Fibroblast of lung (primary cell): ENCODE measurements at regions not wholly inside any gene's neighbourhood (a gene's known extent, or its start where the extent isn't known, plus 50 kb on each side); places are given as distances from the start of the nearest gene placed in this dataset.

Experiments used
- DNase-seq, 2 donors: peaks; one replicate each; pipeline versions ENCODE4 v3.0.0 to v3.0.0-alpha.2; 2010; ENCODE audit warnings: low read depth in 2 of 2
- H2AFZ ChIP-seq: 2 replicates; pipeline ENCODE4 v1.5.1; 2012; ENCODE audit warnings: low read length, control low read depth, inconsistent platforms
- H3K27ac ChIP-seq: 2 replicates; pipeline ENCODE4 v1.5.1; 2011; ENCODE audit warnings: low read length, control low read depth; ENCODE audit not compliant: insufficient read depth
- H3K27me3 ChIP-seq: 2 replicates; pipeline ENCODE4 v1.5.1; 2011; ENCODE audit warnings: mild to moderate bottlenecking, low read length; ENCODE audit not compliant: control insufficient read depth, insufficient read depth
- H3K36me3 ChIP-seq: 2 replicates; pipeline ENCODE4 v1.5.1; 2011; ENCODE audit warnings: low read length; ENCODE audit not compliant: control insufficient read depth, insufficient read depth
- H3K4me1 ChIP-seq: 2 replicates; pipeline ENCODE4 v1.5.1; 2011; ENCODE audit warnings: low read length; ENCODE audit not compliant: control insufficient read depth, insufficient read depth; ENCODE audit errors: extremely low read depth
- H3K4me2 ChIP-seq: 2 replicates; pipeline ENCODE4 v1.5.1; 2011; ENCODE audit warnings: low read length, control low read depth; ENCODE audit not compliant: insufficient read depth; ENCODE audit errors: extremely low read depth
- H3K4me3 ChIP-seq, 4 experiments: fragments of 200-600 bp in 1 of 4; sonication (generic) in 1 of 4; replicated peaks in 1 of 4; 2 replicates each; pipeline ENCODE4 v1.5.1; 2011 to 2016; ENCODE audit warnings: low read length in 4 of 4, low read depth in 3 of 4, mild to moderate bottlenecking in 3 of 4, control low read depth in 2 of 4, inconsistent platforms in 1 of 4, mixed read lengths in 1 of 4; ENCODE audit not compliant: insufficient read depth in 1 of 4; ENCODE audit errors: control extremely low read depth in 1 of 4
- H3K79me2 ChIP-seq: 2 replicates; pipeline ENCODE4 v1.5.1; 2012; ENCODE audit warnings: mild to moderate bottlenecking, low read length, inconsistent platforms; ENCODE audit not compliant: control insufficient read depth, insufficient read depth
- H3K9ac ChIP-seq: 2 replicates; pipeline ENCODE4 v1.5.1; 2011; ENCODE audit warnings: mild to moderate bottlenecking, low read length, control low read depth; ENCODE audit not compliant: insufficient read depth
- H3K9me3 ChIP-seq: 2 replicates; pipeline ENCODE4 v1.5.1; 2012; ENCODE audit warnings: low read depth, low read length; ENCODE audit not compliant: control insufficient read depth, insufficient read depth
- H4K20me1 ChIP-seq: 2 replicates; pipeline ENCODE4 v1.5.1; 2011; ENCODE audit warnings: low read length; ENCODE audit not compliant: control insufficient read depth, insufficient read depth; ENCODE audit errors: extremely low read depth
- EZH2 ChIP-seq: IDR thresholded peaks from 2 replicates; pipeline ENCODE4 v1.5.1; 2012; ENCODE audit warnings: low read length, control low read depth, mild to moderate bottlenecking; ENCODE audit errors: missing control alignments
- TF ChIP-seq, protein P1 (sequence below), 2 donors: IDR thresholded peaks in 1 of 2; conservative IDR thresholded peaks in 1 of 2; 1 replicate in 1 of 2; 2 replicates in 1 of 2; pipeline ENCODE4 v1.5.1; 2011 to 2012; ENCODE audit warnings: low read length in 2 of 2, control low read depth in 1 of 2, inconsistent platforms in 1 of 2, low read depth in 1 of 2, mild to moderate bottlenecking in 1 of 2

DNA sequence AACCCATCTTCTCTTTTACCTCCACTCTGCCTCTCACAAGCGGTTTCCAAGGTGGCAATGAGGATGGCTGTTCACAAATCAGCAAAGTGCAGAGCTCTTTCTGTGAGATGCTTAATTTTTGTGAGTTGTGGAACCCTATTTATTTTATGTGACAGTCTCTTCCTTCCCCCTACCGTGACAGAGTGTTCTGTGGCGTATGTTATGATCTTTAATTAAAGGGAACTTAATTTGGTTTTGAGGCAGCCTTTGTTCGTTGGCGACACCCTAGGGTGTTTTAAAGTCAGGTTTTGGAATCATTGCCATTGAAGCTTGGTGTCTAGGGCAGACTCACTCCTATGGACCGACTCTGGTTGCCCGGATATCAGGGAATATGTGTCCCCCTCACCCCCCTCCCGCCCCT, 83.3 kb upstream of the IRX3 start:
- TF ChIP-seq EZH2, result no peak
- TF ChIP-seq, protein P1, sequence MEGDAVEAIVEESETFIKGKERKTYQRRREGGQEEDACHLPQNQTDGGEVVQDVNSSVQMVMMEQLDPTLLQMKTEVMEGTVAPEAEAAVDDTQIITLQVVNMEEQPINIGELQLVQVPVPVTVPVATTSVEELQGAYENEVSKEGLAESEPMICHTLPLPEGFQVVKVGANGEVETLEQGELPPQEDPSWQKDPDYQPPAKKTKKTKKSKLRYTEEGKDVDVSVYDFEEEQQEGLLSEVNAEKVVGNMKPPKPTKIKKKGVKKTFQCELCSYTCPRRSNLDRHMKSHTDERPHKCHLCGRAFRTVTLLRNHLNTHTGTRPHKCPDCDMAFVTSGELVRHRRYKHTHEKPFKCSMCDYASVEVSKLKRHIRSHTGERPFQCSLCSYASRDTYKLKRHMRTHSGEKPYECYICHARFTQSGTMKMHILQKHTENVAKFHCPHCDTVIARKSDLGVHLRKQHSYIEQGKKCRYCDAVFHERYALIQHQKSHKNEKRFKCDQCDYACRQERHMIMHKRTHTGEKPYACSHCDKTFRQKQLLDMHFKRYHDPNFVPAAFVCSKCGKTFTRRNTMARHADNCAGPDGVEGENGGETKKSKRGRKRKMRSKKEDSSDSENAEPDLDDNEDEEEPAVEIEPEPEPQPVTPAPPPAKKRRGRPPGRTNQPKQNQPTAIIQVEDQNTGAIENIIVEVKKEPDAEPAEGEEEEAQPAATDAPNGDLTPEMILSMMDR (conservative IDR thresholded peaks at IDR 0.05 in 1 of 2, IDR thresholded peaks at IDR 0.05 in 1 of 2; ENCODE audit: low read depth in 1 of 2, low read length in 2 of 2), result no peak
- Histone ChIP-seq H3K4me1 (no peaks in the 10 kb centered on the region), H3K27me3 (peaks cover 2% of the 10 kb centered on the region), H3K9me3 (no peaks in the 10 kb centered on the region), H2AFZ (no peak overlapping the region), H3K9ac (no peak overlapping the region), H3K4me3 (no peak overlapping the region), H3K79me2 (no peaks in the 10 kb centered on the region), H3K36me3 (no peaks in the 10 kb centered on the region), H3K27ac (no peak overlapping the region), H3K4me2 (no peak overlapping the region), H4K20me1 (no peaks in the 10 kb centered on the region)
- DNase-seq, result no peak

DNA sequence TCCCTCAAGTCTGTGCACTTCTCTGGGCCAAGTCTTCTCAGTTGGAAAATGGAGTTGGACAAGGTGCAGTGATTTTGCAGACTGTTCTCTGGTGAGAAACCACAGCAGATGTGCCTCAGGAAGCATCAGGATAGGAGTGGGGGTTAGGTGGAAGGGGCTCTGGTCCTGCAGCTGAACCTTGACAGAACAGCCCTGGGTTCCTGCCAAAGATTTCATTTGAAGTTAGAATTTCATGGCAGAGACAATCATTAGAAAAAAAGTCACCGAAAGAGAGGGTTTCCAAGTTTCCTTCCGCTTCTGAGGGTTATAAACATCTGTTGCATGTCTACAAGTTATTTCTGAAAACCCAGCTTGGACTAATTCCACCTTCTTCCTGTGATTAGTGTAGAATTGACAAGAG, 80.4 kb upstream of the IRX3 start:
- Histone ChIP-seq H3K4me2 (no peak overlapping the region), H3K27me3 (peaks cover 10% of the 10 kb centered on the region), H3K27ac (no peak overlapping the region), H2AFZ (no peak overlapping the region), H3K9me3 (no peaks in the 10 kb centered on the region), H3K4me3 (no peak overlapping the region), H3K9ac (no peak overlapping the region), H3K79me2 (no peaks in the 10 kb centered on the region), H3K36me3 (no peaks in the 10 kb centered on the region), H4K20me1 (no peaks in the 10 kb centered on the region), H3K4me1 (no peaks in the 10 kb centered on the region)
- DNase-seq, result no peak
- TF ChIP-seq, protein P1 (conservative IDR thresholded peaks at IDR 0.05 in 1 of 2, IDR thresholded peaks at IDR 0.05 in 1 of 2; ENCODE audit: low read depth in 1 of 2, low read length in 2 of 2), result no peak
- TF ChIP-seq EZH2, result no peak

DNA sequence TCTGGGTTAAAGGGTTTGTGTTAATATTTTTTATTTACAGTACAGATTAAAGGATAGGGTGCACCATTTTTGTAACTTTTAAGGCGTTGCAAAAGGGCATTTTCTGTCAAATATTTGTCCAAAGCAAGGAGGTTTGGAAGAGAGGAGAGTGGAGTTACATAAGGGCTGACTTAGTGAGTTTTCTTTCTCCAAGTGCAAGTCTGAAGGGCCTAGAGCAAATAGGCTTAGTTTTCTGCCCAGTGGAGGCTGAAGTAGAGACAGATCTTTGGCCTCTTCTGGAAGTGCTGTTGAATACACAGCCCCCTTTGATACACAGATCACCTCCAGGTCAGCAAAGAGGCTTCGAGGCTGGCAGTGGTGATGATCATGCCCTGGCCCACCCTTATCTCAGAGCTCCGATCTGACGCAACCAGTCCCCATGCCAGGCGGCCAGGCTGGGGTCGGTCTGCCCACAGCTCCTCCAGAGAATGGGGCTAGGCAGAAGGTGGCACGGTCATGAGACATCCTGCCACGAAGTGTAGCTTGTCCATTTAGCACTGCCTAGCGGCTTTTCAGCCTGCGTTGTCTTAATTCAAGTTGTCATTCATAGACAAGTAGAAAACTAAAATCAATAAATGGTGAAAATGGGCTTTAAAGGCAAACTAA, 79.5 kb upstream of the IRX3 start:
- H4K20me1 ChIP-seq, result no peaks in the 10 kb centered on the region
- H3K4me1 ChIP-seq, result no peaks in the 10 kb centered on the region
- TF ChIP-seq, protein P1 (conservative IDR thresholded peaks at IDR 0.05 in 1 of 2, IDR thresholded peaks at IDR 0.05 in 1 of 2; ENCODE audit: low read depth in 1 of 2, low read length in 2 of 2), result no peak
- TF ChIP-seq EZH2, result no peak
- no peak overlapping the region for H3K4me3 ChIP-seq
- H3K27me3 ChIP-seq, result peaks cover 12% of the 10 kb centered on the region
- no peak for DNase-seq
- H2AFZ ChIP-seq, result no peak overlapping the region
- no peak overlapping the region for H3K9ac ChIP-seq
- no peaks in the 10 kb centered on the region for H3K9me3 ChIP-seq
- H3K4me2 ChIP-seq, result no peak overlapping the region
- H3K27ac ChIP-seq, result no peak overlapping the region
- no peaks in the 10 kb centered on the region for H3K36me3 ChIP-seq
- H3K79me2 ChIP-seq, result no peaks in the 10 kb centered on the region
